ENCODE measurements at regions not wholly inside any gene's neighbourhood (a gene's known extent, or its start where the extent isn't known, plus 50 kb on each side); places are given as distances from the start of the nearest gene placed in this dataset.

GRCh38 chr2:150542172-150542571 lies 54.7 kb upstream of the RND3 start (continued):
- no peak for TF ChIP-seq ZSCAN5A (tag by site-specific recombination; IDR thresholded peaks at IDR 0.05)
- TF ChIP-seq ZNF704 (tag by site-specific recombination; IDR thresholded peaks at IDR 0.05) = no peak
- TF ChIP-seq PRDM10 (tag by site-specific recombination; IDR thresholded peaks at IDR 0.05) = no peak
- no peak for TF ChIP-seq ZNF488 (tag by site-specific recombination; IDR thresholded peaks at IDR 0.05)
- no peak for TF ChIP-seq ZNF184 (tag by site-specific recombination; IDR thresholded peaks at IDR 0.05)
- no peak for TF ChIP-seq OVOL3 (tag by site-specific recombination; IDR thresholded peaks at IDR 0.05)
- TF ChIP-seq ZSCAN4 (tag by site-specific recombination; IDR thresholded peaks at IDR 0.05) = no peak
- TF ChIP-seq ZNF169 (tag by site-specific recombination; IDR thresholded peaks at IDR 0.05) = no peak
- no peak for TF ChIP-seq SCRT1 (tag by site-specific recombination; IDR thresholded peaks at IDR 0.05; ENCODE audit: borderline replicate concordance)
- TF ChIP-seq HOXD13 (CRISPR knock-in tag; IDR thresholded peaks at IDR 0.05; ENCODE audit: borderline replicate concordance) = no peak
- TF ChIP-seq ZFHX2 (tag by site-specific recombination; conservative IDR thresholded peaks at IDR 0.05) = no peak

- CTCF ChIA-PET = no interaction called here
- Histone ChIP-seq H3K36me3 (ENCODE audit: control insufficient read depth in 2 of 2, insufficient read depth in 1 of 2, low read length in 2 of 2) (no peaks in the 10 kb centered on the region), H3K27ac (ENCODE audit: extremely low read depth, low read depth, low read length) (no peak overlapping the region)
Observed at GRCh38 chr2:150538651-150539201, 51.3 kb upstream of the RND3 start.

More at GRCh38 chr2:150538651-150539201, 51.3 kb upstream of the RND3 start:
- no peaks in the 10 kb centered on the region for H3K9me3 ChIP-seq (ENCODE audit: control insufficient read depth, insufficient read depth, low read depth, low read length)
- no peak overlapping the region for H3K4me3 ChIP-seq (ENCODE audit: low read depth, low read length)
- H3K4me1 ChIP-seq (ENCODE audit: control insufficient read depth, insufficient read depth, low read length) = no peaks in the 10 kb centered on the region
- TF ChIP-seq SCRT1 (tag by site-specific recombination; IDR thresholded peaks at IDR 0.05; ENCODE audit: borderline replicate concordance) = no peak
- TF ChIP-seq ZBTB17 (tag by site-specific recombination; IDR thresholded peaks at IDR 0.05) = no peak
- TF ChIP-seq HOXD13 (CRISPR knock-in tag; IDR thresholded peaks at IDR 0.05; ENCODE audit: borderline replicate concordance) = no peak
- no peak for TF ChIP-seq ZNF544 (tag by site-specific recombination; IDR thresholded peaks at IDR 0.05)
- TF ChIP-seq ZNF37A (tag by site-specific recombination; IDR thresholded peaks at IDR 0.05) = no peak
- no peak for TF ChIP-seq ZNF19 (tag by site-specific recombination; IDR thresholded peaks at IDR 0.05; ENCODE audit: low read depth)
- no peak for TF ChIP-seq ZNF184 (tag by site-specific recombination; IDR thresholded peaks at IDR 0.05)
- TF ChIP-seq ZBTB21 (tag by site-specific recombination; IDR thresholded peaks at IDR 0.05) = no peak
- POLR2A ChIA-PET = no interaction called here

All from HEK293 (cell line).